A673 (cell line): ENCODE measurements at regions not wholly inside any gene's neighbourhood (a gene's known extent, or its start where the extent isn't known, plus 50 kb on each side); places are given as distances from the start of the nearest gene placed in this dataset.

Source experiments
- CTCF ChIP-seq: fragments of 300-800, 200-600 bp; sonication (generic); conservative IDR thresholded peaks from 2 replicates; pipeline ENCODE4 v1.5.1; 2017; ENCODE audit warnings: low read depth, mild to moderate bottlenecking, antibody characterized with exemption, low read length, moderate library complexity, mixed read lengths
- EZH2 ChIP-seq: fragments of 200-600 bp; sonication (generic); IDR thresholded peaks from 2 replicates; pipeline ENCODE4 v1.6.1; 2017; ENCODE audit warnings: borderline replicate concordance, low read depth, mild to moderate bottlenecking, mixed read lengths, antibody characterized with exemption, low read length; ENCODE audit not compliant: poor library complexity, severe bottlenecking

- no peak for TF ChIP-seq EZH2
- no peak for TF ChIP-seq CTCF
Measured at GRCh38 chr10:1895691-1896090, 158.4 kb upstream of the ADARB2 start.
